DOHH2 (cell line): ENCODE measurements at regions not wholly inside any gene's neighbourhood (a gene's known extent, or its start where the extent isn't known, plus 50 kb on each side); places are given as distances from the start of the nearest gene placed in this dataset.

ENCODE experiments used
- EZH2phosphoT487 ChIP-seq: fragments of 200-600 bp; sonication (generic); IDR thresholded peaks from 2 replicates; pipeline ENCODE4 v1.6.1; 2017; ENCODE audit warnings: borderline replicate concordance, mild to moderate bottlenecking, antibody characterized with exemption, low read length, moderate library complexity, mixed read lengths
- TF ChIP-seq, protein P1 (sequence below): fragments of 200-600 bp; sonication (generic); IDR thresholded peaks from one replicate; pipeline ENCODE4 v1.5.1; 2014; ENCODE audit warnings: antibody characterized with exemption, mild to moderate bottlenecking, low read depth, low read length; ENCODE audit not compliant: poor library complexity, severe bottlenecking

- TF ChIP-seq, protein P1, sequence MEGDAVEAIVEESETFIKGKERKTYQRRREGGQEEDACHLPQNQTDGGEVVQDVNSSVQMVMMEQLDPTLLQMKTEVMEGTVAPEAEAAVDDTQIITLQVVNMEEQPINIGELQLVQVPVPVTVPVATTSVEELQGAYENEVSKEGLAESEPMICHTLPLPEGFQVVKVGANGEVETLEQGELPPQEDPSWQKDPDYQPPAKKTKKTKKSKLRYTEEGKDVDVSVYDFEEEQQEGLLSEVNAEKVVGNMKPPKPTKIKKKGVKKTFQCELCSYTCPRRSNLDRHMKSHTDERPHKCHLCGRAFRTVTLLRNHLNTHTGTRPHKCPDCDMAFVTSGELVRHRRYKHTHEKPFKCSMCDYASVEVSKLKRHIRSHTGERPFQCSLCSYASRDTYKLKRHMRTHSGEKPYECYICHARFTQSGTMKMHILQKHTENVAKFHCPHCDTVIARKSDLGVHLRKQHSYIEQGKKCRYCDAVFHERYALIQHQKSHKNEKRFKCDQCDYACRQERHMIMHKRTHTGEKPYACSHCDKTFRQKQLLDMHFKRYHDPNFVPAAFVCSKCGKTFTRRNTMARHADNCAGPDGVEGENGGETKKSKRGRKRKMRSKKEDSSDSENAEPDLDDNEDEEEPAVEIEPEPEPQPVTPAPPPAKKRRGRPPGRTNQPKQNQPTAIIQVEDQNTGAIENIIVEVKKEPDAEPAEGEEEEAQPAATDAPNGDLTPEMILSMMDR = no peak
- TF ChIP-seq EZH2phosphoT487 = no peak
Observed at GRCh38 chr17:71339206-71339605, 781.6 kb upstream of the SOX9 start.
